ENCODE measurements at regions not wholly inside any gene's neighbourhood (a gene's known extent, or its start where the extent isn't known, plus 50 kb on each side); places are given as distances from the start of the nearest gene placed in this dataset.

DNA sequence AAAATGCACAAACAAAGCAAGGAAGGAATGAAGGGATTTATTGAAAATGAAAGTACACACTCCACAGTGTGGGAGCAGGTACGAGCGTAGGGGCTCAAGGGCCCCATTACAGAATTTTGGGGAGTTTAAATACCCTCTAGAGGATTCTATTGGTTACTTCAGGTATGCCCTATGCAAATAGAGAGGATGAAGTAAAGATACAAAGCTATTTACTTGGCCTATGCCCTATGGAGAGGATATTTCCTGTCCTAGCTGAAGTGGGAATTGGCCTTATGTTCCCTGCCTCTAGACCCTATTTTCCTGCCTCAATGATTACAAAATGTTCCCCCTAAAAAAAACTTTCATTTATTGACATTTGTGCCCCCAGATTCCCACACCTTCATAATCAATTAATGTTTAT is 59.7 kb upstream of the ASIP start:
- H2AFZ ChIP-seq (ENCODE audit: insufficient read depth, low read depth, low read length, poor library complexity, severe bottlenecking): no peak overlapping the region
- H4K20me1 ChIP-seq (ENCODE audit: insufficient read depth, low read length): no peaks in the 10 kb centered on the region
- Mint-ChIP-seq H3K36me3 (no peaks in the 10 kb centered on the region), H3K27me3 (ENCODE audit: low read depth in 3 of 3) (peaks cover 2 to 13% (median 9%) of the 10 kb centered on the region in 3 donors), H3K9me3 (no peaks in the 10 kb centered on the region), H3K27ac (no peak overlapping the region), H3K4me1 (no peaks in the 10 kb centered on the region), H3K4me3 (no peak overlapping the region)
- no CpG with 5 or more reads among the region's 2 CpGs for WGBS (ENCODE audit: insufficient coverage)
- no peak overlapping the region for H3K9ac ChIP-seq (ENCODE audit: insufficient read depth, low read length, poor library complexity, severe bottlenecking)
- H3K27me3 ChIP-seq (ENCODE audit: control insufficient read depth in 2 of 2, insufficient read depth in 2 of 2, low read length in 2 of 2): no peaks in the 10 kb centered on the region
- H3K4me3 ChIP-seq (replicated peaks in 1 of 3; ENCODE audit: low read depth in 2 of 3, low read length in 3 of 3): no peak overlapping the region
- no peak for DNase-seq
- TF ChIP-seq, protein P1, sequence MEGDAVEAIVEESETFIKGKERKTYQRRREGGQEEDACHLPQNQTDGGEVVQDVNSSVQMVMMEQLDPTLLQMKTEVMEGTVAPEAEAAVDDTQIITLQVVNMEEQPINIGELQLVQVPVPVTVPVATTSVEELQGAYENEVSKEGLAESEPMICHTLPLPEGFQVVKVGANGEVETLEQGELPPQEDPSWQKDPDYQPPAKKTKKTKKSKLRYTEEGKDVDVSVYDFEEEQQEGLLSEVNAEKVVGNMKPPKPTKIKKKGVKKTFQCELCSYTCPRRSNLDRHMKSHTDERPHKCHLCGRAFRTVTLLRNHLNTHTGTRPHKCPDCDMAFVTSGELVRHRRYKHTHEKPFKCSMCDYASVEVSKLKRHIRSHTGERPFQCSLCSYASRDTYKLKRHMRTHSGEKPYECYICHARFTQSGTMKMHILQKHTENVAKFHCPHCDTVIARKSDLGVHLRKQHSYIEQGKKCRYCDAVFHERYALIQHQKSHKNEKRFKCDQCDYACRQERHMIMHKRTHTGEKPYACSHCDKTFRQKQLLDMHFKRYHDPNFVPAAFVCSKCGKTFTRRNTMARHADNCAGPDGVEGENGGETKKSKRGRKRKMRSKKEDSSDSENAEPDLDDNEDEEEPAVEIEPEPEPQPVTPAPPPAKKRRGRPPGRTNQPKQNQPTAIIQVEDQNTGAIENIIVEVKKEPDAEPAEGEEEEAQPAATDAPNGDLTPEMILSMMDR (IDR thresholded peaks at IDR 0.05): no peak
- no peaks in the 10 kb centered on the region for H3K79me2 ChIP-seq (ENCODE audit: insufficient read depth, low read length)
- no peaks in the 10 kb centered on the region for H3K9me3 ChIP-seq (replicated peaks in 1 of 2; ENCODE audit: control insufficient read depth in 1 of 2, insufficient read depth in 1 of 2, low read length in 2 of 2)
- intact Hi-C loops (cut with micrococcal nuclease): no loop called here
- H3K27ac ChIP-seq (ENCODE audit: low read depth in 1 of 2, low read length in 2 of 2): no peak overlapping the region
- no peaks in the 10 kb centered on the region for H3K4me1 ChIP-seq (ENCODE audit: control insufficient read depth in 1 of 2, insufficient read depth in 2 of 2, low read length in 2 of 2)
- no peak overlapping the region for H3K4me2 ChIP-seq (replicated peaks; ENCODE audit: extremely low read depth, low read length, poor library complexity, severe bottlenecking)
- no peaks in the 10 kb centered on the region for H3K36me3 ChIP-seq (replicated peaks in 1 of 2; ENCODE audit: control insufficient read depth in 1 of 2, insufficient read depth in 2 of 2, low read length in 2 of 2)

DNA sequence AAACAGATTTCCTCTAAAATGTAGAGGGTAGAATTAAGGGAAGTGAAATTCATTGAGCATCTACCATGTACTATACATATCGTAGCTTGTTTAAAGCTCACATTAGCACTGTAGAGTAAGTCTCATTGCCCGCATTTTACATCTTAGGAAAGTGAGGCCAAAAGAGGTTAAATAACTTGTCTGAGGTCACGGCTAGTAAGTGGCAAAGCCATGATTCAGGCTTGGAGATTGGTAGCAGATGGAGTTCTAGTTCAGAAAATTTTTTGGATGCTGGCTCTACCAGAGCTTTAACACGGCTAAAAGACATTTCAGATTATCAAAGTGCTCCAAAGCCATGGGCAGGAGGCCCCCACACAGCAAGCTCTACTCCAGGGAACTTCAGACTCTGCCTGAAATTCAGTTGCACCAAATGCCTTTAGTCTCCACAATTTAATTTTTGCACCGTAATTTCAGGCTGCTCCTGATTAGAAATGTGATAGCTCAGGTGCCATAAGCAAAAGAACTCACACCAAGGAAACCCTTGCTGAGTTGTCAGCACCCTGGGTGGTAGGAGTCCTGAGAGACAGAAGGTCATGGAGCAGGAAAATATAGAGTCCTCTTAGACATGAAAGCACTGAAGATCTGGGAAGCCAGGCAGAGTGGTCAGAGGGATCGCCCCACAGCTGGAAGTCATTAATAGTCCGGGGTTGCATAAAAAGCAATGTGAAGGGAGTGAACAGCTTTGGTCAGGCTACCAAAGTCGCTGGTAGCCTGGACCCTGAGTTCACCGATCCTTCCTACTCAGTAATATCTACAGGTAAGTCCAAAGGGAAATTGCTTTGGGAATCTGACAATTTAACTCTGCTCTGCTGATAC is 55.2 kb upstream of the ASIP start:
- Mint-ChIP-seq H3K4me1 (no peaks in the 10 kb centered on the region), H3K27ac (no peak overlapping the region), H3K36me3 (no peaks in the 10 kb centered on the region), H3K27me3 (ENCODE audit: low read depth in 3 of 3) (peaks cover 5 to 18% (median 16%) of the 10 kb centered on the region in 3 donors), H3K9me3 (no peaks in the 10 kb centered on the region), H3K4me3 (no peak overlapping the region)
- H3K9ac ChIP-seq (ENCODE audit: insufficient read depth, low read length, poor library complexity, severe bottlenecking): no peak overlapping the region
- H4K20me1 ChIP-seq (ENCODE audit: insufficient read depth, low read length): no peaks in the 10 kb centered on the region
- whole genome bisulfite sequencing (ENCODE audit: insufficient coverage): 95% methylated on average over 4 of the region's 9 CpGs
- no peak overlapping the region for H2AFZ ChIP-seq (ENCODE audit: insufficient read depth, low read depth, low read length, poor library complexity, severe bottlenecking)
- no peak overlapping the region for H3K27ac ChIP-seq (ENCODE audit: low read depth in 1 of 2, low read length in 2 of 2)
- no peak for DNase-seq
- H3K27me3 ChIP-seq (ENCODE audit: control insufficient read depth in 2 of 2, insufficient read depth in 2 of 2, low read length in 2 of 2): no peaks in the 10 kb centered on the region
- no peaks in the 10 kb centered on the region for H3K79me2 ChIP-seq (ENCODE audit: insufficient read depth, low read length)
- no peaks in the 10 kb centered on the region for H3K9me3 ChIP-seq (replicated peaks in 1 of 2; ENCODE audit: control insufficient read depth in 1 of 2, insufficient read depth in 1 of 2, low read length in 2 of 2)
- H3K36me3 ChIP-seq (replicated peaks in 1 of 2; ENCODE audit: control insufficient read depth in 1 of 2, insufficient read depth in 2 of 2, low read length in 2 of 2): no peaks in the 10 kb centered on the region
- H3K4me1 ChIP-seq (ENCODE audit: control insufficient read depth in 1 of 2, insufficient read depth in 2 of 2, low read length in 2 of 2): no peaks in the 10 kb centered on the region
- TF ChIP-seq, protein P1 (IDR thresholded peaks at IDR 0.05): no peak
- intact Hi-C loops (cut with micrococcal nuclease): no loop called here
- no peak overlapping the region for H3K4me3 ChIP-seq (replicated peaks in 1 of 3; ENCODE audit: low read depth in 2 of 3, low read length in 3 of 3)
- no peak overlapping the region for H3K4me2 ChIP-seq (replicated peaks; ENCODE audit: extremely low read depth, low read length, poor library complexity, severe bottlenecking)

Measured in CD14-positive monocyte (primary cell).